IMR-90 (cell line): ENCODE measurements at regions not wholly inside any gene's neighbourhood (a gene's known extent, or its start where the extent isn't known, plus 50 kb on each side); places are given as distances from the start of the nearest gene placed in this dataset.

Source experiments
- ATAC-seq: fragments of 200-7000 bp; cut with Tn5 transposase; 2 replicates; pipeline ENCODE4 v1.9.1; 2020; ENCODE audit warnings: low read depth, mild to moderate bottlenecking, moderate library complexity
- BruUV-seq: library from RNA; stranded (reverse); fragments of 400-500 nt; replicated peaks from 2 replicates; lab custom pipeline; 2021; lab: Mats Ljungman, UMichigan
- CTCF ChIA-PET: fragments of 300-600 bp; formaldehyde crosslinking; extraction: SDS; loops from one replicate; lab custom pipeline; 2021; ENCODE audit warnings: antibody characterized with exemption; lab: Yijun Ruan, JAX
- POLR2A ChIA-PET: fragments of 300-600 bp; sonication (Branson Sonifier 250); formaldehyde crosslinking; loops from one replicate; lab custom pipeline; 2022; ENCODE audit warnings: antibody characterized with exemption; ENCODE audit not compliant: unreplicated experiment; lab: Charles Lee
- DNase-seq: peaks from one replicate; pipeline ENCODE4 v3.0.0; 2013
- H2AFZ ChIP-seq: replicated peaks from 2 replicates; pipeline ENCODE3; 2013; ENCODE audit warnings: low read length, mild to moderate bottlenecking; ENCODE audit not compliant: poor library complexity
- H2AK5ac ChIP-seq: 2 replicates; pipeline ENCODE4 v1.6.1; 2013; ENCODE audit warnings: low read depth, low read length, inconsistent platforms
- H2AK9ac ChIP-seq: replicated peaks from 2 replicates; pipeline ENCODE3; 2013; ENCODE audit warnings: mild to moderate bottlenecking, low read depth, low read length, moderate library complexity; ENCODE audit not compliant: poor library complexity
- H2BK120ac ChIP-seq: 2 replicates; pipeline ENCODE4 v1.6.1; 2013; ENCODE audit warnings: low read depth, low read length, inconsistent platforms
- H2BK15ac ChIP-seq: 3 replicates; pipeline ENCODE4 v1.6.1; 2013; ENCODE audit warnings: low read depth, low read length, inconsistent platforms
- H2BK20ac ChIP-seq: 2 replicates; pipeline ENCODE4 v1.6.1; 2013; ENCODE audit warnings: low read depth, mild to moderate bottlenecking, inconsistent platforms, low read length, moderate library complexity
- H2BK5ac ChIP-seq: 2 replicates; pipeline ENCODE4 v1.6.1; 2013; ENCODE audit warnings: mild to moderate bottlenecking, low read depth, low read length, inconsistent platforms; ENCODE audit not compliant: poor library complexity, severe bottlenecking
- H3K14ac ChIP-seq: replicated peaks from 2 replicates; pipeline ENCODE4 v1.6.1; 2013; ENCODE audit warnings: low read depth, low read length, inconsistent platforms
- H3K18ac ChIP-seq: 2 replicates; pipeline ENCODE4 v1.6.1; 2013; ENCODE audit warnings: low read depth, low read length, control low read depth
- H3K23ac ChIP-seq: 2 replicates; pipeline ENCODE4 v1.6.1; 2013; ENCODE audit warnings: low read depth, low read length, inconsistent platforms
- H3K27ac ChIP-seq: 2 replicates; pipeline ENCODE4 v1.5.1; 2013; ENCODE audit warnings: mild to moderate bottlenecking, control low read depth, low read length; ENCODE audit not compliant: insufficient read depth
- H3K27me3 ChIP-seq: 2 replicates; pipeline ENCODE4 v1.6.1; 2013; ENCODE audit warnings: low read length; ENCODE audit not compliant: control insufficient read depth, insufficient read depth
- H3K36me3 ChIP-seq: 2 replicates; pipeline ENCODE4 v1.6.1; 2013; ENCODE audit warnings: low read length, mixed read lengths; ENCODE audit not compliant: control insufficient read depth, insufficient read depth
- H3K4ac ChIP-seq: 2 replicates; pipeline ENCODE4 v1.6.1; 2013; ENCODE audit warnings: low read depth, low read length, inconsistent platforms
- H3K4me1 ChIP-seq: 2 replicates; pipeline ENCODE4 v1.6.1; 2013; ENCODE audit warnings: low read length, mixed read lengths; ENCODE audit not compliant: control insufficient read depth, insufficient read depth
- H3K4me2 ChIP-seq: 2 replicates; pipeline ENCODE4 v1.6.1; 2013; ENCODE audit warnings: low read depth, mild to moderate bottlenecking, control low read depth, low read length, moderate library complexity
- H3K4me3 ChIP-seq: 2 replicates; pipeline ENCODE4 v1.5.1; 2013; ENCODE audit warnings: low read depth, mild to moderate bottlenecking, control low read depth, low read length, moderate library complexity; ENCODE audit not compliant: insufficient read depth
- H3K56ac ChIP-seq: 2 replicates; pipeline ENCODE4 v1.6.1; 2013; ENCODE audit warnings: low read length, inconsistent platforms; ENCODE audit not compliant: insufficient read depth; ENCODE audit errors: extremely low read depth
- H3K79me1 ChIP-seq, 2 experiments: 2 replicates each; pipeline ENCODE4 v1.6.1; 2013; ENCODE audit warnings: low read length in 2 of 2, inconsistent platforms in 1 of 2, low read depth in 1 of 2
- H3K9ac ChIP-seq: 2 replicates; pipeline ENCODE4 v1.6.1; 2013; ENCODE audit warnings: low read depth, low read length, control low read depth
- H3K9me1 ChIP-seq: 2 replicates; pipeline ENCODE4 v1.6.1; 2013; ENCODE audit warnings: low read length, inconsistent platforms; ENCODE audit not compliant: insufficient read depth
- H3K9me3 ChIP-seq: 2 replicates; pipeline ENCODE4 v1.6.1; 2013; ENCODE audit warnings: low read length; ENCODE audit not compliant: control insufficient read depth, insufficient read depth
- H4K20me1 ChIP-seq: 2 replicates; pipeline ENCODE4 v1.6.1; 2013; ENCODE audit warnings: low read length, inconsistent platforms; ENCODE audit not compliant: insufficient read depth
- H4K5ac ChIP-seq: 2 replicates; pipeline ENCODE4 v1.6.1; 2013; ENCODE audit warnings: mild to moderate bottlenecking, low read depth, low read length, control low read depth
- H4K8ac ChIP-seq, 2 experiments: 2 replicates each; pipeline ENCODE4 v1.6.1; 2013; ENCODE audit warnings: low read depth in 2 of 2, low read length in 2 of 2, control low read depth in 1 of 2, inconsistent platforms in 1 of 2
- H4K91ac ChIP-seq: 2 replicates; pipeline ENCODE4 v1.6.1; 2013; ENCODE audit warnings: low read depth, low read length, inconsistent platforms; ENCODE audit not compliant: insufficient read depth
- CEBPB ChIP-seq: IDR thresholded peaks from 2 replicates; pipeline ENCODE4 v1.6.1; 2012; ENCODE audit warnings: low read depth, low read length, improper control_type of control experiment
- CTCF ChIP-seq: conservative IDR thresholded peaks from 2 replicates; pipeline ENCODE4 v1.5.1; 2012; ENCODE audit warnings: mild to moderate bottlenecking, low read depth, low read length, improper control_type of control experiment
- ELK1 ChIP-seq: fragments of 150-350 bp; IDR thresholded peaks from 2 replicates; pipeline ENCODE4 v1.6.1; 2016; ENCODE audit warnings: low read depth, mild to moderate bottlenecking, low read length, moderate library complexity, borderline replicate concordance
- FOS ChIP-seq: fragments of 150-350 bp; IDR thresholded peaks from 2 replicates; pipeline ENCODE4 v1.6.1; 2016; ENCODE audit warnings: low read depth, low read length
- MAFK ChIP-seq: IDR thresholded peaks from 2 replicates; pipeline ENCODE4 v1.6.1; 2012; ENCODE audit warnings: low read depth, low read length, improper control_type of control experiment
- MAZ ChIP-seq: IDR thresholded peaks from 2 replicates; pipeline ENCODE4 v1.6.1; 2012; ENCODE audit warnings: low read depth, mild to moderate bottlenecking, low read length, improper control_type of control experiment, moderate library complexity, borderline replicate concordance
- POLR2A ChIP-seq: IDR thresholded peaks from 2 replicates; pipeline ENCODE4 v1.6.1; 2012; ENCODE audit warnings: mild to moderate bottlenecking, low read depth, low read length
- RCOR1 ChIP-seq: IDR thresholded peaks from 2 replicates; pipeline ENCODE4 v1.6.1; 2012; ENCODE audit warnings: mild to moderate bottlenecking, low read length, improper control_type of control experiment; ENCODE audit not compliant: insufficient replicate concordance
- USF2 ChIP-seq: fragments of 150-350 bp; IDR thresholded peaks from 2 replicates; pipeline ENCODE4 v1.6.1; 2017; ENCODE audit warnings: mild to moderate bottlenecking, antibody characterized with exemption, low read length, low read depth
- WGBS, 2 experiments: methylation state at CpG; one replicate each; pipeline versions ENCODE4 v1.1.5 to v1.1.7; 2013; ENCODE audit warnings: missing lambda C conversion rate in 2 of 2; ENCODE audit not compliant: insufficient read length in 1 of 2; ENCODE audit errors: extremely low coverage in 2 of 2; 5-methylcytosine and 5-hydroxymethylcytosine counted together
- dilution Hi-C: fragments of 300-500 bp; cut with HindIII; formaldehyde crosslinking; loops from one replicate; pipeline ENCODE4 v1.14.3; 2018; ENCODE audit warnings: low sequenced_read_pairs; ENCODE audit not compliant: unreplicated experiment
- in situ Hi-C: fragments of 300-500 bp; cut with MboI; formaldehyde crosslinking; loops from 3 replicates; pipeline ENCODE4 v1.14.3; 2019; ENCODE audit warnings: low sequenced_read_pairs, inconsistent platforms, mixed read lengths
- intact Hi-C: fragments of 100-400 bp; cut with micrococcal nuclease; formaldehyde crosslinking; loops from 2 replicates; pipeline ENCODE4 v1.10.0; 2022

- no peak for DNase-seq
Observed at GRCh38 chr9:68631811-68632210, 73.2 kb upstream of the PIP5K1B start.

More at GRCh38 chr9:68631811-68632210, 73.2 kb upstream of the PIP5K1B start:
- POLR2A ChIA-PET: no interaction called here
- no peak overlapping the region for H2BK15ac ChIP-seq
- BruUV-seq: no TSS peak
- H3K4ac ChIP-seq: no peak overlapping the region
- CTCF ChIA-PET: no interaction called here
- H2AK5ac ChIP-seq: no peak overlapping the region
- no peaks in the 10 kb centered on the region for H3K36me3 ChIP-seq
- no peak overlapping the region for H4K91ac ChIP-seq
- WGBS, 2 experiments: 50% methylated on average over 1 of the region's 1 CpG; no CpG with 5 or more reads in 1 of the 2 experiments
- no peak overlapping the region for H3K4me3 ChIP-seq
- H3K14ac ChIP-seq: no peak overlapping the region
- no peak overlapping the region for H3K27ac ChIP-seq
- H3K27me3 ChIP-seq: no peaks in the 10 kb centered on the region
- no peaks in the 10 kb centered on the region for H3K79me1 ChIP-seq
- in situ Hi-C loops: no loop called here
- H3K9me3 ChIP-seq: no peaks in the 10 kb centered on the region
- ATAC-seq: no peak
- no peak overlapping the region for H2BK20ac ChIP-seq
- no peak overlapping the region for H3K23ac ChIP-seq
- H2AFZ ChIP-seq: no peak overlapping the region
- no peak overlapping the region for H2AK9ac ChIP-seq
- no peak overlapping the region for H4K8ac ChIP-seq
- intact Hi-C loops: no loop called here
- dilution Hi-C loops: no loop called here
- no peak overlapping the region for H3K9ac ChIP-seq
- no peak overlapping the region for H2BK5ac ChIP-seq
- H3K56ac ChIP-seq: no peak overlapping the region
- no peak overlapping the region for H2BK120ac ChIP-seq
- H4K5ac ChIP-seq: no peak overlapping the region
- no peak overlapping the region for H3K4me2 ChIP-seq
- no peak overlapping the region for H3K18ac ChIP-seq
- H4K20me1 ChIP-seq: no peaks in the 10 kb centered on the region
- TF ChIP-seq FOS (no peak), POLR2A (no peak), MAZ (no peak), USF2 (no peak), RCOR1 (no peak), ELK1 (no peak), CTCF (no peak), MAFK (no peak), CEBPB (no peak)
- H3K4me1 ChIP-seq: no peaks in the 10 kb centered on the region
- H3K9me1 ChIP-seq: no peaks in the 10 kb centered on the region
